ENCODE measurements at regions not wholly inside any gene's neighbourhood (a gene's known extent, or its start where the extent isn't known, plus 50 kb on each side); places are given as distances from the start of the nearest gene placed in this dataset.
"Not testable (repeated sequence)": the region's sequence is repeated elsewhere in the genome, so short reads cannot be mapped to it uniquely, and the experiment has no call there.

DNA sequence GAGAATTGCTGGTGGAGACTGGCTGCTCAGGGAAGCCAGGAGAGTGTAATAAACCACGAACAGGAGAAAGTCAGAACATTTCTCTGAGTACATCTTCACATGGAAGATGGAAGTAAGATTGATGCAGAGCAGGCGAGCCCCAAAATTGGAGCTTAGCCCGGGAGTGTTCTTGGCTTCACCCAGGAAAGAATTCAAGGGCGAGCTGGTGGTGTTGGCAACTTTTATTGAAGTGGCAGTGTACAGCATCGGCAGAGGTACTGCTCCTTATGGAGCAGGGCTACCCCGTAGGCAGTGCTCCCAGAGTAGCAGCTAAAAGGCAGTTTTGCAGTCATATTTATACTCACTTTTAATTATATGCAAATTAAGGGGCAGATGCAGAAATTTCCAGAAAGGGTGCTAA lies 281.4 kb upstream of the MEX3C start:
- no peak for DNase-seq

DNA sequence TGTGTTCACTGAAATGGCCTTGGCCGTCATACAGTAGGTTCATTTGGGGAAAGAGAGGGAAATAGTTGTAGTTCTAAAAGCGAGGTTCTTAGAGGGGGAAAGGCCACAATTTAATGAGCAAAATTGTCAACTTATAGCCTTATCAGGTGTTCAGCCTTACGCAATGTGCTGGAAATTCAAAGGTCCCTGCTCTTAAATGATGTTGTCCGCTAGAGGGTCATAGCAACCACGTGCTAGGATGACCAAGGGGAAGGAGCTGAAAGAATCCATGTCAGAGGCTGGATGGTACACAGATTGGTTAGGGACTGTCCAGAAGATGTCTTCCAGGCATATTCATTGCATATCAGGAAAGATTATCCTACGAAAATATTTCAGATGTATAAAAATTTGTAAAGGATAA lies 282.3 kb upstream of the MEX3C start:
- DNase-seq, result no peak

DNA sequence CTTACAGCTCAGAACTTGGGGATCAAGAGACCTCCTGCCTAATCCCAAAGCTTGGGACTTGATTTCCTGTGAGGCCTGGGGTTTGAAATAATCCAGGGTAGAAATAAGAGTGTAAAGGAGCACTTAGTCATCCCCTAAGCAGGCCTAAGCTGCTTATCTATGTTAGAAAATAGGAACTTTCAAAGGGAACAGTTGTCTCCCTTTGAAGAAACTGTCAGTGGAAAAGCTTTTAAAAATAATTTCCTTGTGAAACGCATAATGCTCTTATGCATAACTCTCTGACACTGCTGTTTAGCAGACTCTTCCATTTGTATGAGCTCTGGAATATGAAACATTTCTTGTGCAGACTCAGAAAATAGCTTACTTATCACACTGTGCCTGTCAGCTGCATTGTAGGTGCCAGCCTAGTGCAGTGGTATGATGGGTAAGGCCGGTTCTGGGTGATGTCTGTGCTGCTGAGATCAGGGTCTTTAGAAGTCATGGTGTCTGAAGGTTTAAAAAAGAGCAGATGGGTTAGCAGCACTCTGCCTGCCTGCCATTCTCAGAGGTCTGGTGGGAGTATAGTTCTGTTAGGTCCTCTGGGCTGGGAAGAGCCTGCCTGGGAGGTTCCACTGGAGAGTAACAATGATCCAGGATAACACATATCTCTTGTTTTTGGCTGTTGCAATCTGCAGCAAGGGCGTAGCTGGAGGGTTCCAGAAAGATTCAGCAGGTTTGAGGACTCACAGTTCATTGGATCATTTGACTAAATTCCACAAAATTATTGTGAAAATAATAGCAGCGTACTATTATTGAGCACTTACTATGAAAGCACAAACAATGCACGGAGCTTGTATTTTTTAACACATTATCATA lies 283.2 kb upstream of the MEX3C start:
- DNase-seq, result no peak

DNA sequence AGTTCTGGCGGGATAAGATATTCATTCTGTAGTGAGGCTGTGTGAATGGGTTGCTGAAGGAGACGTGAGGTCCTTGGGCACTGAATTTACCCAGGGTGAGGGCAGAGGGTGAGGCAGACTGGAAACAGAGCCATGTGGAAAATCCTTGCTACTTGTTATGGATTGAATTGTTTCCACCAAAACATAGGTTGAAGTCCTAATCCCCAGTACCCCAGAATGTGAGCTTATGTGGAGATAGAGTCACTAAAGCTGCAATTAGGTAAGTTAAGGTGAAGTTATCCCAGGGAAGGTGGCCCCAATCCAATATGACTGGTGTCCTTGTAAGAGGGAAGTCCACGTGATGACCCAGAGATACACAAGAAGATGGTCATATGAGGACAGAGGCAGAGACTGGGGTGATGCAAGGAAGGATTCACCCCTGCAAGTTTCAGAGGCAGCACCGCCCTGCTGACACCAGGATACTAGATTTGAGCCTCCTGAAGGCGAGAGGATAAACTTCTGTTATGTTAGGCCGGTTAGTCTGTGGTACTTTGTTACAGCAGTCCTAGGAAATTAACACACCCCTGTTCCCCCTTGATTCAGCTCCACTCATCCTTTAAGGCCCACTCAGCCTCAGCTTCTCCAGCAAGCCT lies 289.4 kb upstream of the MEX3C start:
- no peak for DNase-seq

DNA sequence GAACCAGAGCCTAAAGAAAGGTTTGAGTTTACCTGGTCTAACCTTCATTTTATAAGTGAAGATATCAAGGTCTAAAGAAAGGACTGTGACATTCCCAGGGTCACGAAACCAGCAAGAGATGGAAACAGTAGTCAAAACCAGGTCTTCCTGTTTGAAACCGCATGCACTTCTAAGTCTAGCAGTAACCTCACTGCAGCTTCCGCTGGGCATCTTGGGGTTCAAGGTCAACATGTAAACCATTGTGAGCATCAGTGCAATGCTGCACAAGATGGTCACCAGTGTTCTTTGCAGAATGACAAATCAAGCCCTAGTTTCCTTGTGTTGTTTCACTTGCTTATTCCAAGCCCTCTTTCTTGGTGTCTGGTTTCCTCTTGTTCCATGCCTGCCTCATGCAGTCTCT lies 292.9 kb upstream of the MEX3C start:
- no peak for DNase-seq

DNA sequence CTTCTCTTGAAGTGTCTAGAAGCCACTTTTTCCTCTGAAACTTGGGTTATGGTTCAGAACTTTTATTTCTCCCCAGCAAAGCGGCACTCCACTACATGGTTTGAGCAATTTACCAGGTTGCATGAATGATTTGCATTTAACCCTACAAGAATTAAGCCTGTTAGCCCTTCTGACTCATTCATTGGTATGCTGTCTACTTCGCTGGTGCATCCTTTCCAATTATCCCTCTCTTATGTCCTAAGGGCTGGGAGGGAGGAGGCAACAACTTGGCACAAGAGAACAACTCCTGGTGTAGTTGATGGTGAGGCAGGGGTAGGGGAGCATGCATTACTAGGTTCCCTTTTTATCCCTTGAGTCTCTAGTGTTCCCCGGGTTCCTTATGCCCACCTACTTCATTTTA lies 293.4 kb upstream of the MEX3C start:
- DNase-seq, result no peak

DNA sequence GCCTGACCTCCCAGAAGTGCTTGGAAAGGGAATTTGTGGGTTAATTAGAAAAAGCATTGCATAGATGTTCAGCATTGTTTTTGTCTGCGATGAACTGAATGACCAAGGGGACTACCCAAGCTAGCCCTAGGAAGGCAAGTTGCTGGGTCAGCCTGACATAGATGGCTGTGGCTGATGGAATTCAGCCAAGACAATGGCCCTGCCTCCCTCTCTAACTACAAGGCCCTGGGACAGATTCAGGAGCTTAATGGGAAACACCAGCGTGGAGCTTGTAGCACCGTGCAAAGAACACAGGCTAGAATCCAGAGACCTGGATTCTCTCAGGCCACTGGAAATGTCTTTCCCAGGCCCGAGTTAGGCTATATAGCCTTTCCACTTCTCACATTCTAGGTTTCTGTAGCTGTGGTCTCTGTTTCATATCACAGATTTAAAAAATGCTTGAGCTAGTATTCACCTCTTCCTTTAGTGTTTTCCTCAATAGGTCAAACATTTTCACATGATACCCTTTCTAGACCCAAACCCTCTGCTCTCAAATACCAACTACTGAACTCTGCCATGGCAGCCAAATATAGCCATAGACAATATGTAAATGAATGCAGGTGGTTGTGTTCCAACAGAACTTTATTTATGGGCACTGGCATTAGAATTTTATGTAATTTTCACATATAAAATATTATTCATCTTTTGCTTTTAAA lies 294.3 kb upstream of the MEX3C start:
- no peak for DNase-seq

DNA sequence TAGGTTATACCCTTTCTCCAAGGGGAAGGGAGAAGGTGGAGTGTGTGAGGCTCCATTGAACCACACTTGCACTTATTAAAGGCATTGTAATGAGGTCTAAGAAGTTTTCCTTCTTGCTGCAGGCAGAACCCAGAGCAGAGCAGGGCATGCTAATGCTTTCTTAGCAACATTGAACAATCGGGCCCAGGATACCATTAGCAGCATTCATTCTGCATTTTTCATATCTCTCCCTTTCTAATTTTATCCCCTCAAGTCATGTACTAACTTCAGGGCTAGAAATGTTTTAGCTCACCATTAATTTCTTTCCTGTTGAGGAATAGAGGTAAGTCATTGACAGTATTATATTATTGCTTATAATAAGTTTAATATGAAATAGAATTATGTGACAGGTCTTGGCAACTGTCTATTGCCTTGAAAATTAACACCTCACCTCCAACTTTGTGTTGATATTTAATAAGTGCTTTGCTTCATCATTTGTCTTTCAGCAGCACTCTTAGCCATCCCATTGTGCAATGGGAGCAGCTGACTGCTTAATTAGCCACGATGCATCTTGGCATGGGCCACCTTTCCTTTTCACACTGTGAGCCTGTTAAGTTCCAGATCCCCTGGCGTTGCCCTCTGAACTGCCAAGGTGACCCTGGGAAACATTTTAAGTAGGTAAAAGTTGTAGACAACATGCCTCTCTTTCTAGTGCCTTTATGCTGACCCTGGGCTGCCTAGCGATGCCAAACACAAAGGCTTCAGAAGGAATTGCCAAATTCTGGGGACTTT lies 300.8 kb upstream of the MEX3C start:
- DNase-seq, result no peak

DNA sequence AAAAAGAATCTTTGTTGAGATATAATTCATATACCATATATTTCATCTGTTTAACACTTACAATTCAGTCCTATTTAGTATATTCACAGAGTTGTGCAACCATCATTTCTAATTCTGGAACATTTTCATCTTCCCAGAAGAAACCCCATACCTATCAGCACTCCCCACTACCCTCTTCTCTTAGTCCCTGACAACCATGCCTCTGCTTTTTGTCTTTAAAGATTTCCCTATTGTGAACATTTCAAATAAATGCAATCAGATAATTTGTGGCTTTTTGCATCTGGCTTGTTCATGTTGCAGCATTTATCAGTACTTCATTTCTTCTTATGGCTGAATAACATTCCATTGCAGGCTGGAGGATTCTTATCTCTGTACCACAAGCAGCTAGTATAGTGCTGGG lies 305.9 kb upstream of the MEX3C start:
- DNase-seq, result no peak

DNA sequence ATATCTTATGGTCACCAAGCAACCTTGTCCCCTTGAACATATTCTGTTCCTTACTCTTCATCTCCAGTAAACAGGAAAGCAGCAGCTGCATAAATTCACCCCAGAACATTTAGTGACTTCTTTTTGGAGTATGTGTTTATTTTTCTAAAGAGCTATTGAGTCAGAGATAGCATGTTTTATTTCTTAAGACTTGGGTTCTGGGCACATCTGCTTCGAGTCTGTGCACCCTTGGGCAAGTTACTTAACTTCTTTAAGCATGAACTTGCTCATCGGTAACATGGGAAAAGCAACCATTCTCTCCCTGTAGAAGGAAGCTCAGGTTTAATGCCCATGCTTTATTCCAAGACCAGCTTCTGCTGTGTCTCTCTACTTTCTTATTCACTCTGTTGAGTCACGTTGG lies 309.3 kb upstream of the MEX3C start:
- DNase-seq, result no peak

DNA sequence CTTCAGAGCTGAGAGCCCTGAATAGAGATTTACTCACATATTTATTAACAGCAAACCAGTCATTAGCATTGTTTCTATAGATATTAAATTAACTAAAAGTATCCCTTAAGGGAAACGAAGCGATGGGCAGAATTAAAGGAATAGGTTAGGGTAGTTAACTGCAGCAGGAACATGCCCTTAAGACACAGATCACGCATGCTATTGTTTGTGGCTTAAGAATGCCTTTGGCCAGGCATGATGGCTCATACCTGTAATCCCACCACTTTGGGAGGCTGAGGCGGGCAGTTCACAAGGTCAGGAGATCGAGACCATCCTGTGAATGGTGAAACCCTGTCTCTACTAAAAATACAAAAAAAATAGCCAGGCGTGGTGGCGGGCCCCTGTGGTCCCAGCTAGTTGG lies 310.9 kb upstream of the MEX3C start:
- not testable (repeated sequence) for DNase-seq

DNA sequence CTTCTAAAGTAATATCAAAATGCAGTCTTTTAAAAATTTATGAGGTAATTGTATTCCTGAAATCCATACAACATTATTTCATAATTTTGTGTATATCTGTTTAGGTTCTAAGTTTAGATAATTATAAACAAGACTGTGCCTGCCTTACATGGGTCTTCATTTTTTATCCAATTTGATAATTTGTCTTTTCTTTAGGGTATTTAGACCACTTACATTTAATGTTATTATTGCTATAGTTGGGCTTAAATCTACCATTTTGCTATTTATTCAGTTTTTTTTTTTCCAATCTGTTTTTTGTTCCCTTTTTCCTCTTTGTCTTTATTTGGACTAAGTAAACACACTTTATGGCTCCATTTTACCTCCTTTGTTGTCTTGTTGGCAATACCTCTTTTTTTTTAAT lies 312.5 kb upstream of the MEX3C start:
- DNase-seq, result no peak

DNA sequence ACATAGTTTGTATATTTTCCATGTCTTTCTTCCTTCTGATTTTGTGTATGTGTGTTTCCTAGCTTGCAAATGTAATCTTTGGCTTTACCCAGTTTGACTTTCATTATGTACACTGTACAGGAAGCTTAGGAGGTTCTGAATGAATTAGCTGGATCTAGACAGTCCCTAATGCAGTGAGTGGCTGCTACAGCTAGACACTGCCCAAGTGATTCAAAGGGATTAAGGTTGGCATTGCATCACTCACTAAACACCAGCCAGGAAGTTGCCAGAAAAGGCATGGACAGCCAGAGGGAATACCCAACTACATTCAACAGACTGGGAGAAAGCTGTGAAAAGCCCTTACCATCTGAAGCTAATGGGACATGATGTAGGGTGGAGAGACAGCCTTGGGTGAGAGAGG lies 316.0 kb upstream of the MEX3C start:
- no peak for DNase-seq

DNA sequence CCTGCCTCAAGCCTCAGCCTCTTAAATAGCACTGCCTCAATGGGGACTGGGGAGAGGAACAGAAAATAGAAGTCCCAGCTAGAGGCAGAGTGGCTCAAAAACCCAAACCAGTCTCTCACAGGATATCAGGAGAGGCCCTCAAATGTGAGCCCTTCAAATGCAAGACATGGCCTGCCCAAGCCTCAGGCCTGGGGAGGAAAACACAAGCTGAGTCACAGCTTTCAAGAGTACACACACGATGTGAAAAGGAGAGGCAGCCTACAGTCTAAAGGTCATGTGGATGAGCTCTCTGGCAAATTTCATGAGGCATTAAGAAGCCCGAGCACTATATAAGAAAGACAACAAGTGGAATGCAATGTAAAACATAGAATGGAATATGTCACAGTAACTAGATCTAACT lies 316.6 kb upstream of the MEX3C start:
- no peak for DNase-seq

DNA sequence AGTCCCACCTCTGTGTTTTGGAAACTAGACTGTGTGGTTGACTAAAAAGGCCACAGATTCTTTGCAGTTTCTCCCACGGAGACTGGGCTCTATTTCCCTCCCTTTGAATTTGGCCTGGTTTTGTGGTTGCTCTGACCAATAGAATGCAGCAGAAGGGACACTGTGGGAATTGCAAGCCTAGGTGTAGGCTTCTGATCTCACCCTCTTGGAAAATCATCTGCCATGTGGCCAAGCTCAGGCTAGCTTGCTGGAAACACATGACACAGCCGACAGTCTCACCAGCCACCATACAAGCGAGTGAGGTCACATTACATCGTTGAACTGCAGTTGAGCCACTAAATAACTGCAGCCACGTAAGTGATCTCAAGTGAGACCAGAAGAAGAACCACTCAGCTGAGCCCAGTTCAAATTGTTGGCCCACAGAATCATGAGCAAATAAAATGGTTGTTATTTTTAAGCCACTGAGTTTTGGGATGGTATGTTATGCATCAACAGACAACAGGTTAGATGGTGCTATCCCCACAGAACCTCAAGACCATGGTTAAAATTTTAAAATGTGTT lies 319.1 kb upstream of the MEX3C start:
- no peak for DNase-seq

DNA sequence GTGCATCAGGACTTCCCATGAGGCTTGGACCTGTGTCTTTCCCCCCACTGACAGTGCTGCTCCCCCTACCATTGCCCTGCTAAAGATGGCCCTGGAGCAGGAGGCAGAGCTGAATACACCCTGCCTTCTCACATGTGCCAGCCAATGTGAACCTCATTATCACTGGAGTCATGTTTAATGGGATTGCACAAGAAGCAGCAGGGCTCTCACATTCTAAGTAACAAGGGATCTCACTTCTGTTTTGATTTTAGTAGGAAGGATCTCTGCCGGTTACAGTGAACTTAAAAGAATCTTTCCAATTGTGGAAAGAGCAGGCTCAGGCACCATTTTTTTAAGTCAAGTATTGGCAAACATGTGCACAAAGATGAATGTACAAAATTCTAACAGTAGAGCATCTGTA lies 322.1 kb upstream of the MEX3C start:
- DNase-seq, result no peak

DNA sequence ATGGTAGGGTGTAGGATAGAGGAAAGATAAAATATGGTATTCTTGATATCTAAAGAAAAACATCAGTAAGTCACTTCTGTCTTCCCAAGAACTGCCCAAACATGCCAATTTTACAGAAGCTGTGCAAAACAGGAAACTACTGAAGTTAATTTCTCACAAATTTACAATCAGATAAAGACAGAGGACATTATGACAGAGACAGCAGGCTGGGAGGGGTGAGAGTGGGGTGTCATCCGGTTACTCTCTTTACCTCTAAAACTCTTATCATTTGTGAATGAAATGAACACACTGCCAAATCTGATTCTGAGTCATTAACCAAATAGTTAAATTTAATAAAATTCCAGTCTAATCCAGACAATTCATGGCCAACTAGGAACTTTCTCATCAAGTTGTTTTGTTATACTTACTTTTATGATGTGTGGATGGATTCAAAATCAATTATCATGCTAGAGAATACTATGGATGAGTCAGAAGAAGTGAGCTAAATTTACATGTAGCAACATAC lies 323.2 kb upstream of the MEX3C start:
- no peak for DNase-seq

DNA sequence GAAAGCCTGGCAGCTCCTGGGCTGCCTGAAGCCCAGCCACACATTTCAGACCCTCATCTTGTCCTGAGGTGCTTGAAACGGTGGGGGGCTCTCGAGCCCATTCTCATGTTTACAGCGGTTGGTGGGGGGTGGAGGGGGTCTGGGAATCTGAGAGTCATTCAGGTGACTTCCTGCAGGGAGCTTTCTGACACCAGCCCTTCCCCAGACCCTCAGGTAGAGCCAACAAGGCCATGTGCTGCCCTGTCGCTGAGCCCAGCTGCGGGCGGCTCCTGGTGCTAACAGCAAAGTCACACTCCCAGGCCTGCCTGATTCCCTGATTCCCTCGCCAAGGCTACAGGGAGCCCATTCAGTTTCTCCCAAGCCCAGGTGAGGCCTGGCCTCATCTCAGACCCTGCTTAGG lies 324.9 kb upstream of the MEX3C start:
- DNase-seq, result no peak

DNA sequence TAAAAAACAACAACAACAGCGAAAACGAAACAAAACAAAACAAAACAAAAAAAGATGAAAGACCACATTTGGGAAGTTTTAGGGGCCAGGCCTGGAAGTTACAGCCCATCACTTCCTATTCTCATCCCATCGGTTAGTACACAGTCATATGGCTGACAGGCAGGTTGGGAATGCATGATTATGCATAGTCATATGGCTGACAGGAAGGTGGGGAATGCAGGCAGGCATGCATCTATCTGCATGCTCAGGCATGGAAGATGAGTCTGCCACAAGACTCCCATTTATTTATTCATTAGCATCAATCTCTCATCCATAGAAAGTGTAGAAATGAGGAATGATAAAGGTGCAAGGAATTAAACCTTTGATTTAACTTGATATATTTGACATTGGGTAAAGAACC lies 325.3 kb upstream of the MEX3C start:
- no peak for DNase-seq

DNA sequence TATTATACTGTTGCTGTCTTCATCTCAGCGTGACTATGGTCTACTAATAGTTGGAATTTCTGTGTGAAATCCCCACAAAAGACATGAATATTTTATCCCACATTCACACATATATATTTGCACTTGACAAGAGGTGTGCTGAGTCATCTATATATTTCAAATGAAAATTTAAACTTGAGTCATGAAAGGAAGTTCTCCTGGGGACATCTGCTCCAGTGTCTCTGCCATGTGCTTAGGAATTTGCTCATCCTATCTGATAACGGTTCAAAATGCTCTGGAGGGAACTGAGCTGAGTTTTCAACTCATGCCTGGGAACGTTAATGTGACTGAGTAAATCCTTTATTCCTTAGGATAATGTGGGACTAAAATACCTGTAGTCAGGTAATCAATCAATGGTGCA lies 326.2 kb upstream of the MEX3C start:
- no peak for DNase-seq

DNA sequence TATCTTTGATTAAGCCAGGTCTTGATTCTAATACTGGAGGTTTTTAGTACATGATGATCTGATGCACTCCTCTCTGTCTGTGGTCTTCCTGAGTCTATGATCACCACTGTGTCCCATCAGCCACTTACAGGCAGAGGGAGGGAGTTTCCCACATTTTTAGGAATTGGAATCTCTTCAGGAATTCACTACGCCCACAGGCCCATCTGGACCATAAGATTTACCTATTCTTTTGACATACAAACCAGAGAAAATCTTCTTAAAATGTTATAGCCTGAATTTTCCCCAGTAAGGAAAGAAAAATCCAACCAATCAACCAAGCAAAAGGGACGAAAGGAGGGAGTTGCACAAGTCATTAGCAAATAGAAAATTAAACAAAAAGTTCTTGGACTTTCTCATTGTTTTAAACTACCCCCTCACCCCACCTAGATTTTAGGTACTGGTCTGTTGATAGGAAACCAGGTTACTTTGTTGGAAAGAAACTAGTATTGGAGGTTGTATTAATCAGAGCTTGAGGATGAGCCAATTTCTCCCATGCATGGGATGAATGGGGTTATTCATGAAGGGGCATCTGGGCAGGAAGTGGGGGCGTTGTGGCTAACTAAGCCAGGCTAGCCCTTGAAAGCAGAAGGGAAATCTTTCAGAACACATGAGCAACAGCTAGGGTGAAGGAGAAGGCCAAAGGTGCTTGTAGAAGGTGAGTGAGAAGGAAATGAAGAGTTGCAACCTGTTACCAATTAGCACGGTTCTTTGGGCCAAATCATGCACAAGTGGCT lies 328.2 kb upstream of the MEX3C start:
- no peak for DNase-seq

DNA sequence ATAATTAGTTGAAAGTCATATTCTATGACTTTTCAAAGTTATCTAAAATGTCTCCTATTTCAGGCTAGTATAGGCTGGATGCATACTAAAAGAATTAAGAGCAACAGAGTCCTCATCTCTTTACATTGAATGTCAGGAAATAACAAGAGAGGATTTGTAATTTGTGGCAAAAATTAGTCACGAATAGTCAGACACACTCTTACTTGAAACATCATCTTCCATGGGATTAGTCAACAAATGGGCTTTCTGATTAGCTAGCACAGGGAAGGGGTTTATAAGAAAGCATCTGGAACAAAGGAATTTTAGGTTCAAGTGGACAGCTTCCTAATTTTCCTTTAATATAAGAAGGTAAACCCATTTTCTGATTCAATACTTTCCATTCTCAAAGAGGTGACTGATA lies 330.3 kb upstream of the MEX3C start:
- no peak for DNase-seq
